Parathyroid adenoma (tissue), 2 donors: ENCODE measurements at regions not wholly inside any gene's neighbourhood (a gene's known extent, or its start where the extent isn't known, plus 50 kb on each side); places are given as distances from the start of the nearest gene placed in this dataset.
"Not testable (repeated sequence)": the region's sequence is repeated elsewhere in the genome, so short reads cannot be mapped to it uniquely, and the experiment has no call there.

Source experiments
- H2AFZ ChIP-seq: fragments of 300-600 bp; sonication (generic); one replicate; pipeline ENCODE4 v1.7.0; 2017; ENCODE audit warnings: antibody characterized with exemption, mild to moderate bottlenecking
- H3K27ac ChIP-seq: fragments of 300-600 bp; sonication (generic); one replicate; pipeline ENCODE4 v1.7.0; 2017
- H3K27me3 ChIP-seq: fragments of 300-600 bp; sonication (generic); one replicate; pipeline ENCODE4 v1.7.0; 2017; ENCODE audit warnings: low read length; ENCODE audit not compliant: control insufficient read depth, insufficient read depth
- H3K36me3 ChIP-seq: fragments of 300-600 bp; sonication (generic); one replicate; pipeline ENCODE4 v1.7.0; 2017; ENCODE audit warnings: low read length; ENCODE audit not compliant: control insufficient read depth, insufficient read depth
- H3K4me1 ChIP-seq: fragments of 300-600 bp; sonication (generic); one replicate; pipeline ENCODE4 v1.7.0; 2017; ENCODE audit warnings: control low read depth
- H3K4me2 ChIP-seq: fragments of 300-600 bp; sonication (generic); one replicate; pipeline ENCODE4 v1.7.0; 2017; ENCODE audit warnings: low read length
- H3K4me3 ChIP-seq: fragments of 300-600 bp; sonication (generic); one replicate; pipeline ENCODE4 v1.7.0; 2017; ENCODE audit warnings: low read depth, low read length
- H3K79me2 ChIP-seq: fragments of 300-600 bp; sonication (generic); one replicate; pipeline ENCODE4 v1.7.0; 2017; ENCODE audit warnings: control low read depth
- H3K9ac ChIP-seq: fragments of 300-600 bp; sonication (generic); one replicate; pipeline ENCODE4 v1.7.0; 2017; ENCODE audit warnings: mild to moderate bottlenecking
- H3K9me3 ChIP-seq: fragments of 300-600 bp; sonication (generic); one replicate; pipeline ENCODE4 v1.7.0; 2017; ENCODE audit warnings: low read length; ENCODE audit not compliant: control insufficient read depth
- CTCF ChIP-seq: fragments of 300-600 bp; sonication (generic); IDR thresholded peaks from one replicate; pipeline ENCODE4 v1.7.0; 2017; ENCODE audit warnings: antibody characterized with exemption, mild to moderate bottlenecking
- donor health status: primary hyperparathyroidism.

DNA sequence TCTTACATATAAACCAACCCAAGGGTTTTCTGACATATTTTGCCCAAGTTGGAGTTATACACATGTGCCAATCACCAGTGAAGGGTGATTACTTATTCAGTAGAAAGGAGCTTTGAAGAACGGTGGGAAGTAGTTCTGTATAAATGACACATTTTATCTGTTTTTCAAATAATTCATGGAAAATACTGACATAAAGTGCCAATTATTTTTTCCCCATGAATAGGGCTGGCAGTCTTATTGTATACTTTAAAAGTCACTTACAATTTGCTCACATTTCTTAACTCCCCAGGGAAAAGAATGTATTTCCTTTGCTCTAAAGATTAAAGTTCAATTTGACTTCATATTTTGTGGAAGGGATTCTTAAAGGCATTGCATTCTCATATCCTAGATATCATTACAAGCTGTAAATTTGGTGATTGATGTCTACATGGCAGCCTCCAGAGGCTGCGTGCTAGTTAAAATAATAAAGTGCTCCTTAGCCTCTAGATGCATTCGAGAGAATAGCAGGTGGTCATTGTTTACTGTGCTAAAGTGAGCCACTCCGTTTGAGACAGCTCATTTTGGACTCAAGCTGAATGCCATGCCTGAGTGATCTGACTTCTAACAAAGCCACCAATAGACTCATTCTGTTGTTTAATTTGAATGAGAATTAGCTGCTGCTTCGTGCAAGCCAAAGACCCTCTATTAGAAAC, 148.8 kb upstream of the NRP1 start:
- H2AFZ ChIP-seq = no peak overlapping the region

GRCh38 chr10:33482486-33482885, 148.0 kb upstream of the NRP1 start:
- no peak overlapping the region for H3K9ac ChIP-seq
- TF ChIP-seq CTCF = no peak
- no peaks in the 10 kb centered on the region for H3K36me3 ChIP-seq
- H3K27me3 ChIP-seq = no peaks in the 10 kb centered on the region
- no peaks in the 10 kb centered on the region for H3K9me3 ChIP-seq
- H3K4me3 ChIP-seq = no peak overlapping the region
- H3K27ac ChIP-seq = no peak overlapping the region
- no peak overlapping the region for H2AFZ ChIP-seq
- H3K4me2 ChIP-seq = no peak overlapping the region
- no peaks in the 10 kb centered on the region for H3K79me2 ChIP-seq
- H3K4me1 ChIP-seq = no peaks in the 10 kb centered on the region

More for the DNA sequence above, 148.8 kb upstream of the NRP1 start:
- Histone ChIP-seq H3K4me1 (no peaks in the 10 kb centered on the region), H3K9ac (no peak overlapping the region), H3K36me3 (no peaks in the 10 kb centered on the region), H3K27me3 (no peaks in the 10 kb centered on the region), H3K79me2 (no peaks in the 10 kb centered on the region), H3K4me3 (no peak overlapping the region), H3K4me2 (no peak overlapping the region), H3K9me3 (no peaks in the 10 kb centered on the region), H3K27ac (no peak overlapping the region)
- TF ChIP-seq CTCF = no peak

DNA sequence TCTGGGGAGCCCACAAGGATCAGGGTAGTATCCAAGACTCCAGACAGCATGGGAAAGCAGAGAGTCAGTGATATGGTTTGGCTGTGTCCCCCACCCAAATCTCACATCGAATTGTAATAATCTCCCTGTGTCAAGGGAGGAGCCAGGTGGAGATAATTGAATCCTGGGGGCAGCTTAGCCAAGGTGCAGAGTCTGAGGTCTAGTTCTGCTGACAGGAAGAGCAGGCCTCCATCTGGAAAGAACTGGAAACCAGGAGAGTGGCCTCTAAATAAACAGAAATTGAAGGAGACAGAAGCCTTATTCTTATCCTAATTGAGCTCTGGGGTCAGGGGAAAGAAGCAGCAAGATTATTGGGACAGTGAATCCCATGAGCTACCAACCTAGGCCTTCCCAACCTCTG, 146.7 kb upstream of the NRP1 start:
- Histone ChIP-seq H3K36me3 (no peaks in the 10 kb centered on the region), H3K9me3 (no peaks in the 10 kb centered on the region), H3K9ac (no peak overlapping the region), H3K4me3 (no peak overlapping the region), H3K79me2 (no peaks in the 10 kb centered on the region), H2AFZ (no peak overlapping the region), H3K4me2 (no peak overlapping the region), H3K4me1 (no peaks in the 10 kb centered on the region), H3K27ac (no peak overlapping the region), H3K27me3 (no peaks in the 10 kb centered on the region)
- no peak for TF ChIP-seq CTCF

DNA sequence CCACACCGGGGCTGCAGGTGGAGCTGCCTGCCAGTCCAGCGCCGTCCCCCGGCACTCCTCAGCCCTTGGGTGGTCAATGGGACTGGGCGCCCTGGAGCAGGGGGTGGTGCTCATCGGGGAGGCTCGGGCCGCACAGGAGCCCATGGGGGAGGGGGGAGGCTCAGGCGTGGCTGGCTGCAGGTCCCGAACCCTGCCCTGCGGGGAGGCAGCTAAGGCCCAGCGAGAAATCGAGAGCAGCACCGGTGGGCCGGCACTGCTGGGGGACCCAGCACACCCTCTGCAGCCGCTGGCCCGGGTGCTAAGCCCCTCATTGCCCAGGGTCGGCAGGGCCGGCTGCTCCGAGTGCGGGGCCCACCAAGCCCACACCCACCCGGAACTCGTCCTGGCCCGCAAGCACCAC, 145.9 kb upstream of the NRP1 start:
- not testable (repeated sequence) for H3K9me3 ChIP-seq, H3K9ac ChIP-seq, H3K4me1 ChIP-seq, H3K4me3 ChIP-seq, H3K79me2 ChIP-seq, H2AFZ ChIP-seq, H3K4me2 ChIP-seq, H3K27ac ChIP-seq, H3K36me3 ChIP-seq, H3K27me3 ChIP-seq

DNA sequence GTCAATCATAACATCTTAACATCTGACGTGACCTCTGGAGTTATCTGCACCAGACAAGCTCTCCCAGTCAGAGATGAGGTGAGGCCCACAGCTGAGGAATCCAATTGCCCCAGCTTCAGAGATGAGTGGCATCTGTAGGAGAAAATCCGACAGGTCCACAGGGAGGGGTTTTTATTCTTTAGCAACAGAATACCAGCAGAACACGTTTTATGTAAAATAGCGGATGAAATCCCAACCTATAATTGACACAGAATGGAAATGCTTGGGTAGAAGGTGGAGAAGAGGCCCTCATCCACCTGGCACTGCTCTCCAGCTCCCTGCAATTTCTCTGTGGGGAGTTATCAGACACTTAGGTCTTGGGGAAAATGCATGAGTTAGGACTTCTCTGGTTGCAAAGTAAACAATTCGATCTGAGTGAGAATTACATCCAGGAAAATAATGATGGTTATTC, 144.2 kb upstream of the NRP1 start:
- H2AFZ ChIP-seq = no peak overlapping the region
- no peak overlapping the region for H3K27ac ChIP-seq
- no peak overlapping the region for H3K4me2 ChIP-seq
- no peak for TF ChIP-seq CTCF
- no peak overlapping the region for H3K9ac ChIP-seq
- H3K27me3 ChIP-seq = no peaks in the 10 kb centered on the region
- H3K79me2 ChIP-seq = no peaks in the 10 kb centered on the region
- no peaks in the 10 kb centered on the region for H3K4me1 ChIP-seq
- no peak overlapping the region for H3K4me3 ChIP-seq
- no peaks in the 10 kb centered on the region for H3K9me3 ChIP-seq
- no peaks in the 10 kb centered on the region for H3K36me3 ChIP-seq
